Epithelial cell of esophagus (primary cell): ENCODE measurements at regions not wholly inside any gene's neighbourhood (a gene's known extent, or its start where the extent isn't known, plus 50 kb on each side); places are given as distances from the start of the nearest gene placed in this dataset.

Experiments
- DNase-seq: peaks from one replicate; pipeline ENCODE4 v3.0.0; 2010; ENCODE audit warnings: low read depth
- H3K4me3 ChIP-seq: 2 replicates; pipeline ENCODE4 v1.5.1; 2011; ENCODE audit warnings: mild to moderate bottlenecking, low read length, control low read depth
- CTCF ChIP-seq: IDR thresholded peaks from 2 replicates; pipeline ENCODE4 v1.5.1; 2011; ENCODE audit warnings: low read depth, mild to moderate bottlenecking, low read length, control low read depth, inconsistent platforms; ENCODE audit not compliant: insufficient read depth; ENCODE audit errors: missing control alignments

- no peak overlapping the region for H3K4me3 ChIP-seq
- peak; percentile 34 for DNase-seq
- TF ChIP-seq CTCF = no peak
These were observed 74.0 kb upstream of the PELI2 start for GRCh38 chr14:56044196-56044595.

- no peak for TF ChIP-seq CTCF
- peak; percentile 39 for DNase-seq
These were observed 71.7 kb upstream of the PELI2 start for GRCh38 chr14:56046546-56046945.

GRCh38 chr14:56046996-56047395, 71.2 kb upstream of the PELI2 start:
- no peak overlapping the region for H3K4me3 ChIP-seq
- no peak for TF ChIP-seq CTCF
- no peak for DNase-seq

More at GRCh38 chr14:56046546-56046945, 71.7 kb upstream of the PELI2 start:
- no peak overlapping the region for H3K4me3 ChIP-seq

GRCh38 chr14:56049536-56049935, 68.7 kb upstream of the PELI2 start:
- H3K4me3 ChIP-seq = no peak overlapping the region
- no peak for TF ChIP-seq CTCF
- no peak for DNase-seq

- H3K4me3 ChIP-seq = no peak overlapping the region
- no peak for TF ChIP-seq CTCF
- DNase-seq = no peak
These were observed 62.7 kb upstream of the PELI2 start for GRCh38 chr14:56055511-56055910.

GRCh38 chr14:56056031-56056430, 62.2 kb upstream of the PELI2 start:
- TF ChIP-seq CTCF = no peak
- H3K4me3 ChIP-seq = no peak overlapping the region
- no peak for DNase-seq

GRCh38 chr14:56057071-56057741, 61.0 kb upstream of the PELI2 start:
- no peak for DNase-seq
- H3K4me3 ChIP-seq = no peak overlapping the region
- TF ChIP-seq CTCF = no peak
